H1 (cell line): ENCODE measurements at regions not wholly inside any gene's neighbourhood (a gene's known extent, or its start where the extent isn't known, plus 50 kb on each side); places are given as distances from the start of the nearest gene placed in this dataset.

Experiments
- BACH1 ChIP-seq: IDR thresholded peaks from 2 replicates; pipeline ENCODE4 v1.6.1; 2012; ENCODE audit warnings: low read length, improper control_type of control experiment
- PHF8 ChIP-seq: fragments of 200-600 bp; sonication (generic); conservative IDR thresholded peaks from 2 replicates; pipeline ENCODE4 v1.7.1; 2012; ENCODE audit warnings: low read depth, mild to moderate bottlenecking, inconsistent platforms, low read length, moderate library complexity
- SP4 ChIP-seq: IDR thresholded peaks from 2 replicates; pipeline ENCODE4 v1.6.1; 2012; ENCODE audit warnings: low read length, inconsistent platforms

- no peak for TF ChIP-seq SP4
- TF ChIP-seq BACH1 = no peak
- no peak for TF ChIP-seq PHF8
These were observed 74.9 kb upstream of the LRRC4C start (continued) for GRCh38 chr11:41534391-41534790.
